Epithelial cell of proximal tubule (primary cell): ENCODE measurements at regions not wholly inside any gene's neighbourhood (a gene's known extent, or its start where the extent isn't known, plus 50 kb on each side); places are given as distances from the start of the nearest gene placed in this dataset.

Experiments used
- DNase-seq: peaks from one replicate; pipeline ENCODE4 v3.0.0-alpha.2; 2011; ENCODE audit warnings: low read depth
- H3K4me3 ChIP-seq: 2 replicates; pipeline ENCODE4 v1.5.1; 2011; ENCODE audit warnings: low read depth, mild to moderate bottlenecking, low read length
- TF ChIP-seq, protein P1 (sequence below): conservative IDR thresholded peaks from 2 replicates; pipeline ENCODE4 v1.5.1; 2012; ENCODE audit warnings: low read depth, mild to moderate bottlenecking, low read length

DNA sequence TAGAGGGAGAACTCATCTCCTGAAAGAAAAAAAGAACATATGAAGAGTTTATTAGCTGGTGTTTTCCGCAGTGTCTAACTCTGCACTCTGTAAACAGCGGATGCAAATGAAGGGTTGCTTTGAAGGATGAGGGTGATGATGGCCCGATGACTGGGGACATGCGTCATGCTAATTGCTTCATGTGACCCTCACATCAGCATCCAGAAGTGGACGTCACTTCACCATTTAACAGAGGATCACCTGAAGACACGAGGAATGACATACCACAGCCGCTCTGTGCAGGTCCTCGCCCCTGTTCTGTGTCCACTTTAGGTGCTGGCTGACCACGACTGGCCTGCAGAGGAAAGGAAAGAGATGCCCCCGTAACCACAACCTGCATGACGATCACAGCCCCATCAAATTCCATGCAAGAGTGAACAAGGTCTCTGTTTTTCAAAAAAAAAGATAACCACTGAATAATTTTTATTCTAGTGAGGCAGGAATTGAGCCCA lies 82.9 kb downstream of the KLF6 start:
- TF ChIP-seq, protein P1, sequence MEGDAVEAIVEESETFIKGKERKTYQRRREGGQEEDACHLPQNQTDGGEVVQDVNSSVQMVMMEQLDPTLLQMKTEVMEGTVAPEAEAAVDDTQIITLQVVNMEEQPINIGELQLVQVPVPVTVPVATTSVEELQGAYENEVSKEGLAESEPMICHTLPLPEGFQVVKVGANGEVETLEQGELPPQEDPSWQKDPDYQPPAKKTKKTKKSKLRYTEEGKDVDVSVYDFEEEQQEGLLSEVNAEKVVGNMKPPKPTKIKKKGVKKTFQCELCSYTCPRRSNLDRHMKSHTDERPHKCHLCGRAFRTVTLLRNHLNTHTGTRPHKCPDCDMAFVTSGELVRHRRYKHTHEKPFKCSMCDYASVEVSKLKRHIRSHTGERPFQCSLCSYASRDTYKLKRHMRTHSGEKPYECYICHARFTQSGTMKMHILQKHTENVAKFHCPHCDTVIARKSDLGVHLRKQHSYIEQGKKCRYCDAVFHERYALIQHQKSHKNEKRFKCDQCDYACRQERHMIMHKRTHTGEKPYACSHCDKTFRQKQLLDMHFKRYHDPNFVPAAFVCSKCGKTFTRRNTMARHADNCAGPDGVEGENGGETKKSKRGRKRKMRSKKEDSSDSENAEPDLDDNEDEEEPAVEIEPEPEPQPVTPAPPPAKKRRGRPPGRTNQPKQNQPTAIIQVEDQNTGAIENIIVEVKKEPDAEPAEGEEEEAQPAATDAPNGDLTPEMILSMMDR: no peak
- DNase-seq: no peak
- no peak overlapping the region for H3K4me3 ChIP-seq

DNA sequence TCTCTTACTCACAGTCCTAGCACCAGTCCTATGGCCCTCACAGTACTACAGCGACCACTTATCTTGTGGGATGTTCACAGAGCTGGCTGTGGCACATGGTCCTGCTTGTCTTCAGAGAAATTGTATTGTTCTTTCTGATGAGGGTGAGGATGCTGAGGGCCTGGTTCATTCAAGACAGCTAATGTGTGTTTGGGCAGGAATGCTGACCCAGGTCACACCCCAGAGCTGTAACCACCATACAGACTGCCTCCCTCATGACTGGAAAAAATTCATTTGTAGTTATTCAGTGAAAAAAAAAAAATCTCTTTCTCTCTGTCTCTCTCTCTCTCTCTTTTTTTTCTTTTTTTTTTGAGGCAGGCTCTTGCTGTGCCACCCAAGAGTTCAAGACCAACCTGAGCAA lies 83.5 kb downstream of the KLF6 start:
- no peak overlapping the region for H3K4me3 ChIP-seq
- TF ChIP-seq, protein P1: no peak
- no peak for DNase-seq

DNA sequence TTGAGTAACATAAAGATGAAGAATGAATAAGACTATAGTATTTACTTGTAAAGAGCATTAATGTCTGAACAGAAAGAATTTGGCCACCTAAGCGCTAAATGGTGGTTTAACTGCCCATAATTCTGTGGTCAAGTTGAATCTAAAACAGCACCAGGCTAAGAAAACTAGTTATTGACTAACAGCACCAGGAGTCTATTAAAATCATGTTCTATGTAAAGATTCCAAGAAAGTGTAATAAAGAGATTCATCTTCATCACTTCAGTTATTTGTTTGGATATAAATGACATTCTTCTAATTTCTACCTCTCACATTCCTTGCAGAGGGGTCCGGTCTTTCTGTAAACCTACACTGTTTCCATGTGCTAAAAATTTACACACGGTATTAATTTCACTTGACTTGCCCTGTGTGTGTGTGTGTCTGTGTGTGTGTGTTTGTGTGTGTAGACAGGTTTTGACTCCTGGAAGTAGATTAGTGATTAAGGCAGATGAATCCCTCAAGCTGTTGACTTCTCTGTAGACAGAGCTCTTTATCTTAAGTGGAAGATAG lies 84.4 kb downstream of the KLF6 start:
- H3K4me3 ChIP-seq: no peak overlapping the region
- TF ChIP-seq, protein P1: no peak
- no peak for DNase-seq

DNA sequence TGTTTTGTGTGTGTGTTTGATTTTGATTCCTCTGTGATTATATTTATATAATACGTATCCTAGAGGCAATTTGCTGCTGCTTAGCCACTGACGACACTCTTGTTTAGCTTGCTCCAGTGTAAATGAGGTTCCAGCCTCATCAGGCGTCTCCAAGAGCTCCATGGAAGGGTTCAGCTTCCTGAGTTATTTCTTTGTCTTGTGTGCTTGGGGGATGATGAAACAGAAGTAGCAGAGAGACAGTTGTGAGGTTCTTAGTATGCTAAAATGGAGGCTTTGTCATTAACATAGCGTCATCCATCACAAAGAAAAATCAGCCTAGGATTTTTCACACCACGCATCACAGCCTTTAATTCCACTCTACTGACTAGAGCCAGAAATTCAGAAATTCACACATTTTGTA lies 85.1 kb downstream of the KLF6 start:
- no peak for DNase-seq
- H3K4me3 ChIP-seq: no peak overlapping the region
- TF ChIP-seq, protein P1: no peak

DNA sequence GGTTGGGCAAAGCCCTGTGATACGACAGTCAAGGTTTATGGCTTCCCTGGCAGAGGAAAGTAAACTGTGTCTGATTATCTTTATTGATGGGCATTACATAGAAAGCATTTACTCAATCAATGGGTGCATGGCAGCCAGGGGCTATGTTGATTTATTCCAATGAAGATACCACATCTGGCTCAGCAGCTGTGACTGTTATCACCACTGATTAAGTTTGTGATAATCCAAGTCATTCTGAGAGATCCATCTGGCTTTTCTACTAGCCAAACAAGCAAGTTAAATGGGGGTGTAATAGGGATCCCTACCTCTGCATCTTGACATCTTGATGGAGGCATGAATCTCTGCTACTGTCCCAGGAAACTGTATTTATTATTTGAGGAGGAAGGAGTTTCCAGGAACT lies 86.7 kb downstream of the KLF6 start:
- no peak for DNase-seq
- TF ChIP-seq, protein P1: no peak
- H3K4me3 ChIP-seq: no peak overlapping the region

DNA sequence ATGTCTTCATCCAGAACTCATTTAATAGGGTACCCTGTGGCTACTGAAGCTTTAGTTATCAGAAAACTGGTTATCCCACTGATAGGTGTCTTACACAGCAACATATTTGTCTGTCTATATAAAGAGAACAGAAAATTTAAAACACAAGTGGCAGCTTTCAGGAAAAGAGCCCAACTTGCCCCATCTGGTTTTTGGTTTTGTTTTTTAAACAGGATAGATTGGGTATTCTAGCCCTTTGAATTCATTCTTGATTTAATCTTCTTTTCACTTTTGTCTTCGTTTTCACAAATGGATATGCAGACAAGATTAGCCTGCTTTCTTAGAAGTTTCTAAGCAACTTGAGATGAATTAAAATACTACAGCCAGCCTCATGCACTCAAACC lies 91.3 kb downstream of the KLF6 start:
- H3K4me3 ChIP-seq: no peak overlapping the region
- DNase-seq: no peak
- TF ChIP-seq, protein P1: no peak

DNA sequence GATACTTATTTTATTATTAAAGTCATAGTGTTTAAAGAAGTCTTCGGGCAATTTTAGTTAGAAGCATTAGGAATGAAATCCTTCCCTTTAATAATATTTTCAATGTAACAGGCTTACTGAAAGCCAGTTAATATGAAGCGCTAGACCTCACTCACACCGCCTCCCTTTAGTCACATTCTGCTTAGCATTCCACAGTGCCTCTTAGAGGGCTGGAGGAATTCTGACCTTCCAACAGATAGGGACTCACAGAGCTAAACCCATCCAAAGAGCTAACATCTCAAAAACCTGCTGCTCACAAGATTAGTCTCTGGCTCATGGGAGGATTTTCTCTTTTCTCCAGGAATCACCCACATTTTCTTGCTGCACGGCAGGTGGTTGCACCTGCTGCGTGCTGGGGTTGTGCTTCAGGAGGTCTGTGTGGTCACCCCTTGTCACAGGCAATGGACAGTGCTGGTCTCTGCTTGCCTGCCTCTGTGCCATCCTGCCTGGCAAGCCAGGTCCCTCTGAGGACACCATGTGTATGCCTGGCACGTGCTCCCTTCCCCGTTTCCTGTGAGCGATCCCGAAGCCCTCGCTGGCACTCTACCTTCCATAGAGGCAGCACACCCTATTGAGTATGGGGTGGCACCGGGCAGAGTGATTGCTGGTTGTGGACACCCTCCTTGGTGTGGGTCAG lies 91.8 kb downstream of the KLF6 start:
- H3K4me3 ChIP-seq: no peak overlapping the region
- TF ChIP-seq, protein P1: no peak
- no peak for DNase-seq
